Fibroblast of skin of right biceps (primary cell): ENCODE measurements at regions not wholly inside any gene's neighbourhood (a gene's known extent, or its start where the extent isn't known, plus 50 kb on each side); places are given as distances from the start of the nearest gene placed in this dataset.
A peak's percentile ranks its signal among the peaks of the same experiment; 100 is the strongest.

Experiments
- DNase-seq: peaks from one replicate; pipeline ENCODE4 v3.0.0-alpha.2; 2013

DNA sequence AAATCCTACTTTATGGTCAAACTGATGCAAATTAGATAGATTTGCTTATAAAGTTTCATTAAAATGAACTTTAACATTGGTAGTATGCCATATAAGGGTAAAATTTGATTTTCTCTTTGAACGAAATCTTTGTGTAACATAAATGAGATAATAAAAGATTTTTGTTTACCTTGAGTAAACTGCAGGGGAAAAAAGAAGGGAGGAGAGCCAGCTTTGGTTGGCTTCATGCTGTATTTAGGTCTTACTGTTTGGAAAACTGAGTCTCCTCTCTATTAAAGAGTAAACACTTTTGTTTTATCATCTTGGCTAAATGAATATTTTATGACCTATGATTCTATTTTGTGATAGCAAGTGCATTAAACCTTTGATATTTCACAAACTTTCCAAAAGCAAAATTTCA, 267.6 kb downstream of the IPO8 start:
- no peak for DNase-seq

DNA sequence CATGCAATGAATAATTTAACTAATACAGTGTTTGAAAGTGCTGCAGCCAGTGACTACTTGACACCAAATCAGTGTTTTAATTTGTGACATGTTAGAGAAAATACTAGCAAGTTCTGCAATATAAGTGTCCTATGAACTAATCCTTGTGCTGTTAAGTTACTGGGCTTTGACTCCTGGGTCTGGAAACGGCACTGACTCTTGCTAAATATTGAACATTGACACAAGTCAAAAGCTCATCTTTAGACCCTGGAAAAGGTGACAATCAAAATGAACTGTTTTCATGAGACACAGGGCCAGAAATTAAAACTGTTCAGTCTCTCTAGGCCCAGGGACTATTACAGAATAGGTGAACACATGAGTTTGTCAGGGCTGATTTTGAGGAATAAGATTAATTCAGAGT, 268.1 kb downstream of the IPO8 start:
- DNase-seq = no peak

- DNase-seq = no peak
These were observed 270.2 kb downstream of the IPO8 start for GRCh38 chr12:30425445-30425844.

DNA sequence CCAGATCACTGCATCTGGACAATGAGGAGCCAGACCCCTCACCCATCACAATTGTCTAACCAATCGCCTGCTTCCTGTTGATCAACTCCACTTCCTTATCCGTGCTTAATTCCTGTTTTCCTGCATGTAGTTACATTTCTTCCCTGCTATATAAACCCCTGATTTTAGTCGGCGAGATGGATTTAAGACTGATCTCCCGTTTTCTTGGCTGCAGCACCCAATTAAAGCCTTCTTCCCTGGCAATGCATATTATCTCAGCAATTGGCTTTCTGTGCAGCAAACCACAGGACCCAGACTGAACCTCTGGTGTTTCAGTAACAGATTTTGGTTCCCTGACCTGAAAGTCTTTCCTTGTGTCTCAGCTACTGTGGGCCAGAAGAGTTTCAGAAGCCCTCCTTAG, 272.3 kb downstream of the IPO8 start:
- no peak for DNase-seq

- no peak for DNase-seq
These were observed 272.8 kb downstream of the IPO8 start for GRCh38 chr12:30422844-30423243.

GRCh38 chr12:30420561-30420960, 275.1 kb downstream of the IPO8 start:
- DNase-seq = peak; percentile 40

GRCh38 chr12:30417697-30418231, 277.9 kb downstream of the IPO8 start:
- peak; percentile 96 for DNase-seq

DNA sequence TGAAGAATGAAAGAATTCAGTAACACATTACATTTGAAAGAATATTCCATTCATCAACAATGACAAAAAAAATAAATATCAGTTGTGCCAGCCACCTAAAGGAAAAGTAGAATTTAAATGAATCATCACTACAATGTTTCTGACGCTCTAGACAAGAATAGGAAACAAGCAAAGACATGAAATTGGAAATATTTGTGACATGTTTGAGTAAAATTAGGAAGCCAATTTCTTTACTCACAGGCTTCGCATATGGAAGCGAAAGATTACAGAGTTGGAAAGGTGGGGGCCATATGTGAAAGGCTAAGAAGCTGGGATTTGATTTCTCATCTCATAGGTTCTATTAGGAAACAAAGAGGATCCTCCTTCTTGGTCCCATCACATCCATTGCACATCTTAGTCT, 279.0 kb downstream of the IPO8 start:
- no peak for DNase-seq

GRCh38 chr12:30415777-30416176, 279.9 kb downstream of the IPO8 start:
- DNase-seq = no peak

GRCh38 chr12:30414507-30414906, 281.2 kb downstream of the IPO8 start:
- DNase-seq = no peak

DNA sequence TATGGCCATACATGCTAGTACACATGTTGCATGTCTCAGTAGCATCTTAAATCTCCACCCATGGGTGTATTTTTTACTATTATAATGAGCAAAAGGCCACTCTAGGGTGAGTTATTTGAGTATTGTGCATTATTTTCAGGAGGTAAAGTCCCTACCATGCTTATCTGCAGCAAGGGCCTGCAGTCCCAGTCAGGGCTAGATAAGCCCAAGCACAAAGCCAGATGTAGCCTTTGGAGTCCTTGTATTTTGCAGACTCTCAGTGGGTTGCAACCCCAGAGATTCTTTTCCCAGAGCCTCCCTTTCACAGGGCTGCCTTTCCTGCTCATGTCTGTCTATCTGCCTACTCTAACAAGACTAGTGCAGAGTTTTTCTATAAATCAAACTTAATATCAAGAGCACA, 295.3 kb downstream of the IPO8 start:
- no peak for DNase-seq

GRCh38 chr12:30399859-30400258, 295.8 kb downstream of the IPO8 start:
- DNase-seq = no peak

DNA sequence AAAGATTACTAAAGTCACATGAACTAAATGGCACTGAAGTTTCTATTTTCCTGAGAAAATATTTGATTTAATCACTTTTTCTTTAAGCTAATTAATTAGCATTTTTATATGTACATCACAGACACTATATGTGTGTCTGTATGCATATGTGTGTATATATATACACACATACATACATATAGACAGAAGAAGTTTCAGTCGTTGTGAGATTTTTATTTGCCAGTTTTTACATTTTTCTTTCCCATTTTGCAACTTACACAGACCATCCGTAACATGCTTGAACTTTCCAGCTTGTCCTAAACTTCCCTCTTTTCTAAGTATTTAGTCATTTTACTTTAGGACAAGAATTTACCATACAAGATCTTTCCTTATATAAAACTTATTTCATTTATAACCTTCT, 299.1 kb downstream of the IPO8 start:
- no peak for DNase-seq

GRCh38 chr12:30395190-30395589, 300.5 kb downstream of the IPO8 start:
- no peak for DNase-seq

GRCh38 chr12:30391766-30392366, 303.8 kb downstream of the IPO8 start:
- no peak for DNase-seq

DNA sequence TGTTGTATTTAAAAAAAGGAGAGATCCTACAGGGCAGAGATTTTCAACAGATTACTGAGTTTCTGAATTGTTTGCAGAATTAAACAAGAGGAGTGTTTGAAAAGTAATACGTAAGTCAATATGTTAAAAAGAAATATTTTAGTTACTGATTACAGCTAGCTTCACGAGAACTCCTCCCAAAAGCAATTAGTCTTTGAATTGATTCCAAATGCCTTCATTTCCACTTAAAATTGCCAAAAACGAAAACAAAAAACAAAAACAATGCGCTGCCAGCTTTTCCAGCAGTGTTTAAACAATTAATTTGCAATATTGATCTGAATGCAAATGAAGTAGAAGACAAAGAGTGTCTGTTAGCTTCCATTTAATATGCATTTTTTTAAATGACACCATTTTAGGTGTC, 310.0 kb downstream of the IPO8 start:
- no peak for DNase-seq

- DNase-seq = no peak
These were observed 310.7 kb downstream of the IPO8 start for GRCh38 chr12:30384976-30385375.

DNA sequence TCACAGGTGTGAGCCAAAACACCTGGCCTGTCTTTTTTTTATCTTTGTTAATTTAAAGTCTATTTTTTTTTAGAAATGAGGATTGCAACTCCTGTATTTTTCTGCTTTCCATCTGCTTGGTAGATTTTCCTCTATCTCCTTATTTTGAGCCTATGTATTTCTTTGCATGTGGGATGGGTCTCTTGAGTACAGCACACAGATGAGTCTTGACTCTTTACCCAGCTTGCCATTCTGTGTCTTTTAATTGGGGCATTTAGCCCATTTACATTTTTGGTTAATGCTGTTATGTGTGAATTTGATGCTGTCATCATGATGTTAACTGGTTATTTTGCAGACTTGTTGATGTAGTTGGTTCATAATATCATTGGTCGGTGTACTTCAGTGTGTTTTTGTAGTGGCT, 317.4 kb downstream of the IPO8 start:
- DNase-seq = no peak

DNA sequence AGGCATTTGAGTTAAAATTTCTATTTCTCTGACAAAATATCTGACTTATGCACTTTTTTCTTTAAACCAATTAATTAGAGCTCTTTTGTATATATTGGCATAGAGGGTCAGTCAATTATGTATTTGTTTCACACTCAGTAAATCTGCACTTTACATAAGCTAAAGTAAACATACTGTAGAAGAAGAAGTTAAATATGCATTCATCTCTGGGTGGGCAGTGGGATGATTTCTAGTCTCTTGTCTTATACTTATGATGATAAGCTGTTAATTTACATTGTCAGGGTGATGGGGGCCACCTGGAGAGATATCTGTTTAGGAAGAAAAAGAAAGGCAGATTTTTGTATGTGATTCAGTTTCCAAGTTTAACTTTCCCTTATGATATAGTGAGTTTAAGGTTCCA, 330.8 kb downstream of the IPO8 start:
- no peak for DNase-seq

- DNase-seq = no peak
These were observed 334.5 kb downstream of the IPO8 start for GRCh38 chr12:30361145-30361544.

GRCh38 chr12:30358671-30359070, 337.0 kb downstream of the IPO8 start:
- no peak for DNase-seq

DNA sequence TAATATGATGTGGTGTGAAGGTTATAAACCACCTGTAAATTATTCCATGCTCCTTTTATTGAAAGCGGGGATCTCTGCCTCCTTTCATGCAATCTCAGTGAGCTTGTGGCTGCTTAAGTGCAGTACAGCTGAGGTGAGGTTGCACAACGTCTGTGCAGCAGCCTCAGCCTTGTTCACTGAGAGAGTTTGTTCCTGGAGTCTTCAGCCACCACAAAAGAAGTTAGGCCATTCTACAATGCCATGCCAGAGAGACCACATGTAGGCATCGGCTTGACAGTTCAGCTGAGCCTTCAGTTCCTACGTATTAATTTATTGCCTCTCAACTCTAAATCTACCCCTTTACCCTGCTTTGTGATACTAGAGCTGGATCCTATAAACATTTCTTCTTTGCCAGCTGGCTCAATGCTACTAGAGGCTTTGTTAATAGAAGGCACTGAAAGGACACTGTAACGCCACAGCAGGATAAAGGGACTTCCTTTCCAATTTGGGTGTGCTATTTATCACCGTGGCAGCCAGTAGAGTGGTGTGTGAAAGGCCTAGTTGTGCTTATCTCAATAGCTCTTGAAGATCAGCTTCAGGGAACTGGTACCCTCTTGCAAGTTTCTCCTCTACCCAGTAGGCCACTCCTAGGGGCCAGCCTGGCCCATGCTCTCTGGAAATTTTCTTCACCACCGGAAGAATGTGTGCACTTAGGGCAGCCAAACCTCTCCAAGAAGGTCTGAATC, 337.7 kb downstream of the IPO8 start:
- DNase-seq = no peak

- DNase-seq = no peak
These were observed 349.8 kb downstream of the IPO8 start for GRCh38 chr12:30345744-30346471.

DNA sequence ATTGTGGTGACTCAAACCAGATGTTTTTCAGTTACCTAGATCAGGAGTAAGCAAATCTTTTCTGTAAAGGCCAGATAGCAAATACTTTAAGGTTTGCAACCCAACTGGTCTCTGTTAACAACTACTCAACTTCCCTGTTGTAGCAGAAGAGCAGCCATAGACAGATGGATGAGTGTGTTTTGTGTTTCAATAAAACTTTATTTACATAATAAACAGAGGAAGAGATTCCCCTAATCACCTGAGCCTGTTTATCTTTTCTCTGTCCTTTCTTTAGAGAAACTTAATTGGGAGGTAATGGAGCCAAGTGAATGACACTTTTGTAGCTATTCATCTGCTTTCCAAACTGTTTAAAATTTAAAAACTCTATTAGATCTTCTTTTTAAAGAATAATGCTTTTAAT, 365.1 kb downstream of the IPO8 start:
- DNase-seq = no peak
